Sciatic nerve (tissue), 2 donors: ENCODE measurements at regions not wholly inside any gene's neighbourhood (a gene's known extent, or its start where the extent isn't known, plus 50 kb on each side); places are given as distances from the start of the nearest gene placed in this dataset.

ENCODE experiments used
- ATAC-seq: fragments of 200-7000 bp; cut with Tn5 transposase; one replicate; pipeline ENCODE4 v1.9.1; 2020; ENCODE audit warnings: mild to moderate bottlenecking, moderate library complexity
- DNase-seq: peaks from one replicate; pipeline ENCODE4 v3.0.0-alpha.2; 2020; ENCODE audit warnings: low spot score
- intact Hi-C: fragments of 100-400 bp; cut with DNase I; formaldehyde crosslinking; loops from one replicate; pipeline ENCODE4 v1.14.2; 2022
- donor health status: DM: no; HTN: no; CAD: no.
- donor health status: DM: no; HTN: no; CAD: no.

GRCh38 chr6:24004659-24005058, 121.4 kb upstream of the NRSN1 start:
- ATAC-seq = no peak
- intact Hi-C loops = no loop called here
- no peak for DNase-seq

GRCh38 chr6:24006254-24006653, 119.8 kb upstream of the NRSN1 start:
- ATAC-seq (no peak), DNase-seq (no peak)
- intact Hi-C loops = no loop called here

- intact Hi-C loops = no loop called here
- ATAC-seq (no peak), DNase-seq (no peak)
These were observed 116.7 kb upstream of the NRSN1 start for GRCh38 chr6:24009319-24009718.

- ATAC-seq (no peak), DNase-seq (no peak)
- intact Hi-C loops = no loop called here
These were observed 115.9 kb upstream of the NRSN1 start for GRCh38 chr6:24010133-24010532.

GRCh38 chr6:24016286-24016685, 109.7 kb upstream of the NRSN1 start:
- intact Hi-C loops = no loop called here
- ATAC-seq (no peak), DNase-seq (no peak)

- intact Hi-C loops = no loop called here
- DNase-seq (no peak), ATAC-seq (no peak)
These were observed 109.2 kb upstream of the NRSN1 start for GRCh38 chr6:24016857-24017256.

- ATAC-seq = no peak
- intact Hi-C loops = no loop called here
- DNase-seq = no peak
These were observed 106.6 kb upstream of the NRSN1 start for GRCh38 chr6:24019393-24019792.

GRCh38 chr6:24019830-24020229, 106.2 kb upstream of the NRSN1 start:
- intact Hi-C loops = no loop called here
- DNase-seq (no peak), ATAC-seq (no peak)

- ATAC-seq (no peak), DNase-seq (no peak)
- intact Hi-C loops = no loop called here
These were observed 100.0 kb upstream of the NRSN1 start for GRCh38 chr6:24026050-24026449.

DNA sequence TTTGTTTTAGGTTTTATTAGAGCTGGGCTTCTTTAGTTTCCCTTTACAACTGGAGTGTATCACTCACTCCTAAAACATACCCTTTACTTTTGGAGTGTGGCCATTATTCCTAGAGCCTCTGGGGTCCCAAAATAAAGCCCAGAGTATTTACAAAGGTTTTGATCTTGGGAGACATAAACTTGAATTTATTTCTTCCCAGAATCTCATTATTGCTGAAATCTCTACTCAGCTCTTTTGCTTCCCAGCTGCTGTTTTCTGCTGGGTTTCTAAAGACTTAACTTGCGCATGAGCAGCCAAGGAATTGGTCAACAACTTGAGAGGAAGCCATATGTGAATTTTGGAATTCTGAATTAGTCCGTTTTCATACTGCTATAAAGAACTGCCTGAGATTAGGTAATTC, 94.5 kb upstream of the NRSN1 start:
- no peak for DNase-seq
- ATAC-seq = no peak
- intact Hi-C loops = no loop called here

- intact Hi-C loops = no loop called here
- ATAC-seq (no peak), DNase-seq (no peak)
These were observed 92.9 kb upstream of the NRSN1 start for GRCh38 chr6:24032896-24033688.

DNA sequence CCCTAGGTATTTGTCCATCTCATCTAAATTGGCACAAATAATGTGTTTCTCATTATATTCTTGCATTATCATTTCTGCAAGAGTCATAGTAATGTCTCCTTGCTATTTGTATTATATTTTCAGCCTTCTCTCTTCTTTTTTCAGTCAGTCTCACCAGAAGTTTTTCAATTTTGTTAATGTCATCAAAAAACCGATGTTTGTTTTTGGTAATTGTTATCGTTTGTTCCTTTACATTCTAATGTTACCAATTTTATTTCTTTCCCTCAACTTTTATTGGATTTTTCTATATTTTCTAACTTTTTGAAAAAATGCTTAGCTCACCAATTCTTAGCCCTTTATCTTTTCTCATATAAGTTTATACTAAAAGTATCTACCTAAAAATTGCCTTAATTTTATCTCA, 82.2 kb upstream of the NRSN1 start:
- DNase-seq (no peak), ATAC-seq (no peak)
- intact Hi-C loops = no loop called here

- DNase-seq (no peak), ATAC-seq (peak; percentile 13)
- intact Hi-C loops = no loop called here
These were observed 73.9 kb upstream of the NRSN1 start for GRCh38 chr6:24051942-24052589.

GRCh38 chr6:24052590-24052961, 73.4 kb upstream of the NRSN1 start:
- intact Hi-C loops = no loop called here
- DNase-seq (no peak), ATAC-seq (peak; percentile 58)

GRCh38 chr6:24053057-24053456, 73.0 kb upstream of the NRSN1 start:
- ATAC-seq = no peak
- intact Hi-C loops = no loop called here
- DNase-seq = no peak

GRCh38 chr6:24054388-24054787, 71.6 kb upstream of the NRSN1 start:
- ATAC-seq (no peak), DNase-seq (no peak)
- intact Hi-C loops = no loop called here

- intact Hi-C loops = no loop called here
- no peak for ATAC-seq
These were observed 69.4 kb upstream of the NRSN1 start for GRCh38 chr6:24056567-24056966.

DNA sequence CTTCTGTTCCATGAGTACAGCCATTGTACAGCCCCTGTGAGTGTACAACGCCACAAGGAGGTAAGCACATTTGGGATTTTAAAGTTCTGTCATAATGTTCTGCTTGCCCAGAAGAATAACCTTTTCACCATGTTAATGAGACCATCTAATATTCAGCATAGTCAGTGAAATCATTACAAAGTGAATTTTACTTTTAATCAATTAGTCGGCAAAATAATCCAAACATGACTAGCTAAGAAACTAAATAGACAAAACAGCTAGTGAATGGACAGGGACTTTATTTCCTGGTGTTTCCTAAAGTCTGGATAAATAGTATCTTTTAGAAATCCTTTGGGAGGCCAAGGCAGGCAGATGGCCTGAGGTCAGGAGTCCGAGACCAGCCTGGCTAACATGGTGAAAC, 69.0 kb upstream of the NRSN1 start:
- DNase-seq (no peak), ATAC-seq (no peak)
- intact Hi-C loops = no loop called here

More at GRCh38 chr6:24056567-24056966, 69.4 kb upstream of the NRSN1 start:
- no peak for DNase-seq

DNA sequence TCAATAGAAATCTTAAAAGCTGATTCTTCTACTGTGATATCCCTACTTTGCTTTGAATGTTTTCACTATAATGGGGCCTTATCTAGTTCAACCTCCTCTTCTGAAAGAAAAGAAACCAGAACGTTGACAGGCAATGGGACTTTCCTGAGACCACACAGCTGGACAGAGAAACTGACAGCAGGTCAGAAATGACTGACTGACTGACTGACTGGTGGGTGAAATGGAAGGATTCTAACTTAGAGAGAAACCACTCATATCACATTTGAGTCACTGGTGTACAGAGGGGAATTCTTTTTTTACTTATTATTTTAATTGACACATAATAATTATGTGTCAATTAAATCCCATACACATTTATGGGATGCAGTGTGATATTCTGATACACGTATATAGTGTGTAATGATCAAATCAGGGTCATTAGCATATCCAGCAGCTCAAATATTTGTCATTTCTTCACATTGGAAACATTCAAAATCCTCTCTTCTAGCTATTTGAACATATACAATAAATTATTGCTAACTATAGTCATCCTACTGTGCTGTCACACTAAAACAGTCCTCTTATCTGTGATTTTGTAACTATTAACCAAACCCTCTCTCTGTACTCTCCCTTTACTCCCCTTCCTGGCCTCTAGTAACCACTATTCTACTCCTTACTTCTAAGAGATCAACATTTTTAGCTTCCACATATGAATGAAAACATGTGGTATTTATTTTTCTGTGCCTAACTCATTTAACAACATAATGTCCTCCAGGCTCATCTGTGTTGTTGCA, 64.8 kb upstream of the NRSN1 start:
- no peak for DNase-seq
- intact Hi-C loops = no loop called here
- no peak for ATAC-seq

- intact Hi-C loops = no loop called here
- DNase-seq (no peak), ATAC-seq (no peak)
These were observed 61.9 kb upstream of the NRSN1 start for GRCh38 chr6:24064106-24064505.
